GM18870 (cell line): ENCODE measurements at regions not wholly inside any gene's neighbourhood (a gene's known extent, or its start where the extent isn't known, plus 50 kb on each side); places are given as distances from the start of the nearest gene placed in this dataset.

ENCODE experiments used
- ATAC-seq: cut with Tn5 transposase; IDR thresholded peaks from one replicate; pipeline ENCODE4 v1.9.1; 2021; ENCODE audit warnings: moderate library complexity; ENCODE audit not compliant: unreplicated experiment

GRCh38 chr1:87508247-87508787 is 179.6 kb downstream of the LMO4 start:
- no peak for ATAC-seq

GRCh38 chr1:87510540-87510939 is 181.9 kb downstream of the LMO4 start:
- ATAC-seq = no peak

GRCh38 chr1:87511449-87511848 is 182.8 kb downstream of the LMO4 start:
- no peak for ATAC-seq

DNA sequence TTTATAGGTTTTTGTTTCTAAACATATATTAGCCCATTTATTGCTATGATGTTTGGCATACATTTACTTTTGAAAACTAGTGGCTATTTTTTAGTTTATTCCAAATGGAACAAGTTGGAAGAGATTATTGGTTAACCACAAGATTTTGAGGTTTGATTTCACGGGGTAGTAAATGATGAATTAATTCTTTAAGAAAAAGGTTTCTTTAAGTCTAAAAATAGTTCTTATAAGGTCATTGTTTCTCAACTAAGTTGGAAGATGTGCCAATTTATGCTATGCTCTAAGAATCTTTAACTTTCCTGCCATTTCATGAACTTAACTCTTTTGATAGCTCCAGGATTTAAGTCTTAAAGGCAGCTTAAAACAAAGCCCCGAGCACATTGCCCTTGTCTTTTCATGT is 183.8 kb downstream of the LMO4 start:
- ATAC-seq = no peak

DNA sequence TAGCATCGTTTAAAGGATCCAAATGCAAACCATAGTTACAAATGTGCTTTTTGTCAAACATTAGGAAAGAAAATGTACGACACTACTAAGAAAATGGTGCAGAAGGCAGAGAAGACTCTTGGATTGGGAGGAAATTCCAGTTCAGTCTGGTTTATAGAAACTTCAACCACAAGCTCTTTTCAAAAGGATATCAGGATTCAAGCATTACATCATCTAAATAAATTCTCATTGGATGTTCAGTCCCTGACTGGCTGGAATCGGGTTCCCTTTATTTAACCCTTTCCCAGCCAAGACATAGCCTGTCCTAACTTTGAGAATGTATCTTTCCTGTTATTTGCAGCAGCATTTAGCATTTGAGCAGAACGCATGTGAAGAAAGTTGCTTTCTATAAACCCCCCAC is 184.6 kb downstream of the LMO4 start:
- ATAC-seq = no peak

DNA sequence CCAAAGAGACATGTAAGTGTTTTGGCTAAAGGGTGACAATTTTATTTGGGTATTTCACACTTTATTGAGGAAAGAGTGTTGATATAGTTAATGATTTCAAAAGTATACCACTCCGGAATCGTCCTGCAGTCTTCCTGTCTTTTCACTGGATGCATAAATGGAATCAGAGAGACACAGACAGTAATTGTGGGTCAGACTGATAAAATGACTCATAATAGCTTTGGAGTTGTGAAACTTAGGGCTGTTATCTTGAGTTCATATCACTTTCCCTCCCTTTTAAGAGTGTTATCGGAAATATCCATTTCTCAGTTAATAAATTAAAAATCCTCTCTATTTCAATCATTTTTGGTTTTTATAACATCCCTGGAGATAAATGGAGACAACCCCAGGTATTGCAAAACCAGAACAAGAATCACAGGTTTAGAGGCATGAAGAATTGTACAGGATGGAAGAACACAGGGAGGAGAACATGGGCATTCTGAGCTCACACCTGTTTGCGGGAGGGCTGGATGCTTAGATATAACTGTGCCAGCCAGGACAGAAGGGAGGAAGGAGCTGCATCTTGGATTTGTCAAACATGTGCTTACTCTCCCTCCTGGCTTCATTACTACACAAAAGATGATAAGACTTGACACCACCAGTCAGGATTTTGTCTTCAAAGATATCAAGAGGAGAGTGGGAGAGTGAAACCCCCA is 185.4 kb downstream of the LMO4 start:
- ATAC-seq = no peak

DNA sequence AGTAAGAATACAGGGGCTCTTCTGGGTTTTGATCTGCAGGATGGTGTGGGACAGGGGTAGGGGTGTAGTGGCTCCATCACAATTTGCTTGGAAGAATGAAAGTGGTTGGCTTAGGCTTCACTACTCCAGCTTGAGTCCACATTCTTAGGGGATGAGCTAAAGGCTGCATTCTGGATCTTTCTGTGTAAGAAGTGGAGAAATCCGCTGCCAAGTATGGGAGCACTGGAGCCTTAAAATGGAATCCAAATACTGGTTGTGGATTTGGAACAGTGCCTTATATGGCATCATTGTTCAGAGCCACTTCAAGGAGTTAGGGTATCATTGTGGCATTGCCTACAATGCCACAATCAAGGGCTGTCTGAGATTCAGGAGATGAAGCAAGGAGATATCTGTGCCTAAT is 187.1 kb downstream of the LMO4 start:
- no peak for ATAC-seq

DNA sequence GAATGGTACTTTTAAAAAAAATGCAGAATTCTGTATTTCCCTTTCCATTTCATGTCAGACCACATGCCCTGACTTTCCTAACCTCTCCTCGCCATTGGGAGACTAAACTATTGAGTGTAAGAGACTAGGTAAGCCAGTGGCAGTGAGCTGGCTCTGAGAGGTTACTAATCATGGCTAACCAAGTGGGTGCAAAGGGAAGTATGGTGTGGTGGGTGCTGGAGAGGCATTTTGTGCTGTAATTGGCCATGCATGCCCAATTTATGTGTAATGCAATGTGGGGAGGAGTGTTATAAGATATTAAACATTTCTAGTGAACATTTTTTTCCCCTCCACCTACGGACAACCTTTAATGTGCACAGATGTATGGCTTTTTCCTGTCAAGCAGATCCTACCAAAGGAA is 190.1 kb downstream of the LMO4 start:
- no peak for ATAC-seq

- no peak for ATAC-seq
Observed at GRCh38 chr1:87521452-87521851, 192.8 kb downstream of the LMO4 start.

DNA sequence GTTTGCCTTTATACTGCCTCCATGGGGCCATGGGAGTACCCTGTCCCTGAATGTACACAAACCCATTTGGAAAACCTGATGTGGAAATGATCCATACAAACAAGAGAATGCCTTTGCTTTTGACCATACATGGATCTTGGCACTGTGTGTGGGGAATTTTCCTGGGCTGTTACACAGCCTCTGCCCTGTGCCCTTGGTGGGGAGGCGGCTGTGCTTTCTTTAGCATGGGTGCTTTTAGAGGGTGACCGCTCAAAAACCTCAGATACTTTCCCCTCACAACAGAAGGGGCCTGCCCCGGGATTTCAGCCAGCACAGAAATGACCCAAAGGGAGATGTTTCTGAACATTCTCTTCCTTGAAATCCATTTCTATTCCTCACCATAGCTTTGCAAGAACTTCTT is 194.8 kb downstream of the LMO4 start:
- no peak for ATAC-seq

DNA sequence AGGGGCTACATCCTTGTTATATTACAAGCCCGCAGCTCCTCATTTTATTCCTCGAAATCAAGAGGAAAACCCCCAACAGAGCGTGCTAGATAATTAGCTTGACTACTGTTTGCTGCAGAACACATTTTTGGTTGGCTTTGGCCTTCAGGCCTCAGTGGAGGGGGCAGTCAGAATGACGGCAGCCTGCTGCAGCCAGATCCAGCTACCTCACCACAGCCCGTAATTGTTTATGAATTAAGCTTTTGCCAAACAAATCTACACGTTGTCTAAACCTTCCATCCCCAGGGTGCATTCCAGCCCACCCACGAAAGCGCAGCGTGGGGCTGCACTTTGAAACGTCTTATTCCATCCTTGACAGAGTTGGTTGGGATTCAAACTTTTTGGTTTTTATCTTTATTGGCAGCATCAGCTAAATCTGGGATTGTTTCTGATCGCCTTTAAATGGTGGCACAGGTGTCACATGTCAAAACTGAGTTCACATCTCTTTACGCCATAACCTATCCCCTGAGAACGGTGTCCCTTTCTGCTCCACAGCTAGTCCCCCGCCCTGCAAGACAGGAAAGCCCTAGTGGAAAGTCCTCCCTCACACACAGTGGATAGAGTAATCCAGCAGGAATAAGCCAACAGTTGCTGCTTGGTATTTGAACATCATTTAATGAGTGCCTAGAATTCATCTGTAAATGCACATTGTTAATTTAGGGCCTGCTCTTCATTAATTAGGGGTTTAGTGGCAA is 195.5 kb downstream of the LMO4 start:
- no peak for ATAC-seq

GRCh38 chr1:87528754-87529517 is 200.3 kb downstream of the LMO4 start:
- ATAC-seq = no peak

DNA sequence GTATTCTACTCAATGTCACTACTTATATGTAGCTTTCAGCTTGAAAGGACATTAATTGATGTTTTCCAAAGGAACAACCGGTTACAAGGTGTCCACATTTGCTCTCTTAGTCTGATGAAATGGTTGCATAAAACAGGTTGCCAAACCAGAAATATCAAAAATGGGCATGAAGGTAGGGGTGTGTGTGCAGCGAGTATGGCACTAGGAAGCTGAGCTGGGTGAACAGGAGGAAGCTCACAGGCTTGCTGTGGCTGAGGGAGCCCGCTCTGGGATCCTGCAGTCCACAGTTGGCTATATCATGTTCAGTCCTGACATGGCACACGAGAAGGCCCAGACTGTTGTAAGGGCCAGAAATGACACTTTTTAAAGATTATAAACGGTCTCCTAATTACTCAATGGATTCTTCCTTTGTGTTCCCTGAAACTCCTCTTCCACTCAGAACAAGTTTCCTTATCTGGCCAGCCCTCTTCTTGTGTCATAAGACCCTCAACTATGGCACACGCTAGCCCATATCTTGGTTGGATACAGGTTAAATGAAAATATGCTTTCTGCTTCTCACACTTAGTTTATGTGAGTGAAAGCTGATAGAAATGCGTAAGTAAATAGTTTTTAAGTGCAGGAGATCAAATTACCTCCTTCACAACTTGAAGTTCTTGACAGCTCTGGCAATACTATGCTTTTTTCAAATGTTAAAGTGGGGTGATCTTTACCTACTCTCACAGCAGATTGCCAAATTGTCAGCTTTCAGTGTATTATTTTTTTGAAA is 201.5 kb downstream of the LMO4 start:
- ATAC-seq = no peak

- no peak for ATAC-seq
Observed at GRCh38 chr1:87535551-87535950, 206.9 kb downstream of the LMO4 start.

DNA sequence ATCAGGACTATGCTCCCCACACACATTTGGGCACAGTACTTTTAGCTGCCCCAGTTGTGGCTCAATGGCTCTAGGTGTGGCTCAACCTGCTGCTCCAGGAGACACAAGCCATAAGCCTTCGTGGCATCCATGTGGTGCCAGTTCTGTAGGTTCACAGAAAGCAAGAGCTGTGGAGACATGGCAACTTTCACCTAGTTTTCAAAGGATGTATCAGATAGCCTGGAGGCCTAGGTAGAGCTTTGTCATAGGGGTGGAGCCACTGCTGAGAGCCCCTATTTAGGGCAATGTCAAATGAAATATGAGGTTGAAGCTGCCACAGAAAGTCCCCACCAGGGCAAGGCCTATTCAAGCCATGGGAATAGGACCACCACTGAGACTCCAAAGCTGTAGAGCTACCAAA is 210.5 kb downstream of the LMO4 start:
- ATAC-seq = no peak

DNA sequence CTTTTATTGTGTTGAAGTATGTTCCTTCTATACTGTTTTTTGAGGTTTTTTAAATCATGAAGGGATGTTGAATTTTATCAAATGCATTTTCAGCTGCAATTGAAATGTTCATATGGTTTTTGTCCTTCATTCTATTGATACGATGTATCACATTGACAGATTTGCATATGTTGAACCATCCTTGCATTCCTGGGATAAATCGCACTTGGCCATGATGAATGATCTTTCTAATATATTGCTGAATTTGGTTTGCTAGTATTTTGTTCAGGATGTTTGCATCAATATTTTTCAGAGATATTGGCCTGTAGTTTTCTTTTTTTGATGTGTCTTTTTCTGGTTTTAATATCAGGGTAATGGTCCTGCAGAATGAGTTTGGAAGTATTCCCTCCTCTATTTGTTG is 214.0 kb downstream of the LMO4 start:
- ATAC-seq = no peak

DNA sequence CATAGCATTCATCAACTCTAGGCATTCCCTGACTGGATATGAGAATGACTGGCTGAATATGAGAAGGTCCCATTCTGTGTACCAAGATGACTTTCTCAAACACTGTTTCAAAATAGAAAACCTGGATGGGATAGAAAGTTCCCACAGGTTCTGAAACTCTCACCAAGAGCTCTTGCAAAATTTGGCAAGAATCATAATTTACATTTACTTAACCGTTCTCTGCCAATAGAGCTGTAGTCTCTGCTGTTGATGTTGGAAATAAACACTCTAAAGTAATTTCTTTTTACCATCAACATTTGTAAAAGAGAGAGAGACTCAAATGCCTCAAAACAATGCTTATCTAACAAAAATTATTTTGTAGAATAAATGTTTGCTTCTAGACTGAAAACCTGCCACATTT is 221.1 kb downstream of the LMO4 start:
- no peak for ATAC-seq

GRCh38 chr1:87553511-87553910 is 224.8 kb downstream of the LMO4 start:
- ATAC-seq = no peak

- ATAC-seq = no peak
Observed at GRCh38 chr1:87555366-87555765, 226.7 kb downstream of the LMO4 start.

- ATAC-seq = no peak
Observed at GRCh38 chr1:87556326-87556725, 227.6 kb downstream of the LMO4 start.

GRCh38 chr1:87558921-87559320 is 230.2 kb downstream of the LMO4 start:
- ATAC-seq = no peak
